AG08396 (cell line): ENCODE measurements at regions not wholly inside any gene's neighbourhood (a gene's known extent, or its start where the extent isn't known, plus 50 kb on each side); places are given as distances from the start of the nearest gene placed in this dataset.
A peak's percentile ranks its signal among the peaks of the same experiment; 100 is the strongest.
"Not testable (repeated sequence)": the region's sequence is repeated elsewhere in the genome, so short reads cannot be mapped to it uniquely, and the experiment has no call there.

ENCODE experiments used
- DNase-seq: peaks from one replicate; pipeline ENCODE4 v3.0.0; 2012; ENCODE audit warnings: low spot score, mixed read lengths

GRCh38 chr3:130800829-130801228 lies 54.2 kb upstream of the PIK3R4 start:
- DNase-seq: no peak

GRCh38 chr3:130801473-130801872 lies 54.8 kb upstream of the PIK3R4 start:
- no peak for DNase-seq

- no peak for DNase-seq
Measured at GRCh38 chr3:130811557-130811956, 64.9 kb upstream of the PIK3R4 start.

GRCh38 chr3:130814691-130815472 lies 68.3 kb upstream of the PIK3R4 start:
- DNase-seq: no peak

- DNase-seq: no peak
Measured at GRCh38 chr3:130816561-130817445, 70.2 kb upstream of the PIK3R4 start.

- DNase-seq: not testable (repeated sequence)
Measured at GRCh38 chr3:130818066-130818465, 71.4 kb upstream of the PIK3R4 start.

- peak; percentile 32 for DNase-seq
Measured at GRCh38 chr3:130820976-130821375, 72.9 kb upstream of the ATP2C1 start.

- DNase-seq: no peak
Measured at GRCh38 chr3:130821806-130822205, 72.1 kb upstream of the ATP2C1 start.

GRCh38 chr3:130823241-130823884 lies 70.5 kb upstream of the ATP2C1 start:
- DNase-seq: no peak

- DNase-seq: no peak
Measured at GRCh38 chr3:130823996-130824395, 69.9 kb upstream of the ATP2C1 start.

- DNase-seq: no peak
Measured at GRCh38 chr3:130825762-130826299, 68.1 kb upstream of the ATP2C1 start.

- DNase-seq: no peak
Measured at GRCh38 chr3:130826516-130827182, 67.2 kb upstream of the ATP2C1 start.

GRCh38 chr3:130827486-130827885 lies 66.4 kb upstream of the ATP2C1 start:
- DNase-seq: no peak

- DNase-seq: no peak
Measured at GRCh38 chr3:130828948-130829947, 64.6 kb upstream of the ATP2C1 start.

- no peak for DNase-seq
Measured at GRCh38 chr3:130831719-130832400, 62.0 kb upstream of the ATP2C1 start.

GRCh38 chr3:130832401-130832746 lies 61.5 kb upstream of the ATP2C1 start:
- not testable (repeated sequence) for DNase-seq

GRCh38 chr3:130834476-130834875 lies 59.4 kb upstream of the ATP2C1 start:
- no peak for DNase-seq

- DNase-seq: no peak
Measured at GRCh38 chr3:130835483-130835882, 58.4 kb upstream of the ATP2C1 start.

GRCh38 chr3:130838898-130839600 lies 54.8 kb upstream of the ATP2C1 start:
- no peak for DNase-seq
